ENCODE measurements at regions not wholly inside any gene's neighbourhood (a gene's known extent, or its start where the extent isn't known, plus 50 kb on each side); places are given as distances from the start of the nearest gene placed in this dataset.

DNA sequence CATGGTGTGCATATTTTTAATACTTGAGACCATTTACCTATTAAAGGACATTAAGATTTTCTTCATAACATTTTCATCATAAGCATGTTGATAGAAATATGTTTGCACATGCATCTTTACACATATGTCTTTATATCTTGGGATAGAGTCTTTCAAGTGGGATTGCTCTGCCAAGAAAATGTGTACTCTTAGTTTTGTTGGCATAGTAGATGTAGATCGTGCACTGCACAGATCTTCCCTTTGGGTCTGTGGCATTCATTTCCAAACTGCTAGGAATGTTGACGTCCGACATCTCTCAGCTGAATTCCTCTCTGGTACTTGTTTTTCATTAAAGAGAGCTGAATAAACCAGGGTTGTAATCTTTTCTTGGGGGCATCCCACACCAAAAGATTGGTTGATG lies 183.2 kb upstream of the RPRM start (continued):
- TF ChIP-seq NRF1 (IDR thresholded peaks at IDR 0.05; ENCODE audit: low read depth, low read length) = no peak
- no peak for TF ChIP-seq RXRA (IDR thresholded peaks at IDR 0.05; ENCODE audit: insufficient read depth, low read depth, low read length)
- TF ChIP-seq CREB1 (IDR thresholded peaks at IDR 0.05) = no peak
- no peak for TF ChIP-seq YY1 (IDR thresholded peaks at IDR 0.05; ENCODE audit: low read depth, low read length)
- TF ChIP-seq CEBPB (IDR thresholded peaks at IDR 0.05; ENCODE audit: low read depth, low read length) = no peak
